ENCODE measurements at regions not wholly inside any gene's neighbourhood (a gene's known extent, or its start where the extent isn't known, plus 50 kb on each side); places are given as distances from the start of the nearest gene placed in this dataset.
A peak's percentile ranks its signal among the peaks of the same experiment; 100 is the strongest.

DNA sequence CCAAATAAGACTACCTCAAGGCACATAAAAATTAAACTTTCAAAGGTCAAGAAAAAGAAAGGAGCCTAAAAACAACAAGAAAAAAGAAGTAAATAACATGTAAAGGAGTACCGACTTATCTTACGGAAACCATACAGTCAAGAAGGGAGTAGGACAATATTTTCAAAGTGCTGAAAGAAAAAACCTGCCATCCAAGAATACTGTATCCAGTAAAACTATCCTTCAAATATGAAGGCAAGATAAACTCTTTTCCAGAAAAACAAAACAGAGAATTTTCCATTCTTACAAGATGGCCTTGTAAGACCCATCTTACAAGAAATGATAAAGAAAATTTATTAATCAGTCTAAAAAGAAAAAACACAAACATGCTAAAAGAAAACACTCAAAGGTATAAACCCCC, 302.2 kb downstream of the LMBRD1 start:
- no peak overlapping the region for H3K27ac ChIP-seq
- 91 to 93% methylated on average over 2 of the region's 2 CpGs for WGBS, 2 donors
- no peaks in the 10 kb centered on the region for H3K27me3 ChIP-seq
- intact Hi-C loops (cut with DNase I; ENCODE audit: low total_unique reads), result no loop called here
- H3K4me3 ChIP-seq, result no peak overlapping the region
- DNase-seq, result no peak
- H3K4me1 ChIP-seq, result no peaks in the 10 kb centered on the region
- H3K9me3 ChIP-seq, result no peaks in the 10 kb centered on the region
- H3K36me3 ChIP-seq (ENCODE audit: low read depth, missing control alignments), result no peaks in the 10 kb centered on the region
- TF ChIP-seq POLR2A (IDR thresholded peaks at IDR 0.05) (no peak), CTCF (IDR thresholded peaks at IDR 0.05) (no peak)

DNA sequence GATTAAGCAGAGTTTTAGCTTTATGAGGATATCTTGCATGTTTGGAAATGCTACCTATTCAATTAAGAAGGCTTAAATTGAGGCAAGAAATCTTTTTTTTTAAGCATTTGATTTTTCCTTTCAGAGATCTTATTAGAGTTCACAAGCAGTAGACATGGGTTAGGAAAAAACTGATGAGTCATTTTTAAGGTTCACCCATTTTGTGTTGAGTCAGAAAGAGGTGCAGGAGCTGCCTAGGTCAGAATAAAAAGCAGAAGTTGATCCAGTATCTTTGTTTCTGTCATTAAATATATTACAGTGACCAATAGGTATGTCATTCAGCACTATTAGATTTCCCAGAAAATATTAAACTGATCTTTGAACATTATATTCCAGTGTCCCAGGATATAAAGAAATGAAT, 306.8 kb downstream of the LMBRD1 start:
- no peaks in the 10 kb centered on the region for H3K9me3 ChIP-seq
- H3K36me3 ChIP-seq (ENCODE audit: low read depth, missing control alignments), result no peaks in the 10 kb centered on the region
- H3K27ac ChIP-seq, result no peak overlapping the region
- intact Hi-C loops (cut with DNase I; ENCODE audit: low total_unique reads), result no loop called here
- no peaks in the 10 kb centered on the region for H3K4me1 ChIP-seq
- TF ChIP-seq CTCF (IDR thresholded peaks at IDR 0.05), result no peak
- no peak for TF ChIP-seq POLR2A (IDR thresholded peaks at IDR 0.05)
- H3K4me3 ChIP-seq, result no peak overlapping the region
- no peaks in the 10 kb centered on the region for H3K27me3 ChIP-seq
- no peak for DNase-seq

GRCh38 chr6:69487688-69488087, 309.1 kb downstream of the LMBRD1 start:
- Histone ChIP-seq H3K4me3 (no peak overlapping the region), H3K27me3 (no peaks in the 10 kb centered on the region), H3K9me3 (no peaks in the 10 kb centered on the region), H3K4me1 (no peaks in the 10 kb centered on the region), H3K27ac (no peak overlapping the region), H3K36me3 (ENCODE audit: low read depth, missing control alignments) (no peaks in the 10 kb centered on the region)
- intact Hi-C loops (cut with DNase I; ENCODE audit: low total_unique reads), result no loop called here
- DNase-seq, result no peak
- peak in 1 of 3 experiments; percentile 44 for TF ChIP-seq CTCF (IDR thresholded peaks at IDR 0.05)
- TF ChIP-seq POLR2A (IDR thresholded peaks at IDR 0.05), result no peak

DNA sequence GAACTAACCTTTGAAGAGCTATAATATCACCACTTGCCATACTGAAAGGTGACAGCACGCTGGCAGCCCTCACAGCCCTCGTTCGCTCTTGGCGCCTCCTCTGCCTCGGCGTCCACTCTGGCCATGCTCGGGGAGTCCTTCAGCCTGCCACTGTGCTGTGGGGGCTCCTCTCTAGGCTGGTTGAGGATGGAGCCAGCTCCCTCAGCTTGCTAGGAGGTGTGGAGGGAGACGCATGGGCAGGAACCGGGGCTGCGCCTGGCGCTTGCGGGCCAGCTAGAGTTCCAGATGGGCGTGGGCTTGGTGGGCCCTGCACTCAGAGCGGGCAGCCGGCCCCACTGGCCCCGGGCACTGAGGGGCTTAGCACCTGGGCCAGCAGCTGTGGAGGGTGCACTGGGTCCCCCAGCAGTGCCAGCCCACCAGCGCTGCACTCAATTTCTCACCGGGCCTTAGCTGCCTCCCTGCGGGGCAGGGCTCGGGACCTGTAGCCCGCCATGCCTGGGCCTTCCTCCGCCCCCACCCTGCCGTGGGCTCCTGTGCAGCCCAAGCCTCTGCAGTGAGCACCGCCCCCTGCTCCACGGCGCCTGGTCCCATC, 329.7 kb downstream of the LMBRD1 start:
- Histone ChIP-seq H3K27ac (no peak overlapping the region), H3K36me3 (ENCODE audit: low read depth, missing control alignments) (no peaks in the 10 kb centered on the region), H3K27me3 (no peaks in the 10 kb centered on the region), H3K4me3 (no peak overlapping the region), H3K4me1 (no peaks in the 10 kb centered on the region), H3K9me3 (no peaks in the 10 kb centered on the region)
- no peak for TF ChIP-seq CTCF (IDR thresholded peaks at IDR 0.05)
- no peak for TF ChIP-seq POLR2A (IDR thresholded peaks at IDR 0.05)
- no peak for DNase-seq
- intact Hi-C loops (cut with DNase I; ENCODE audit: low total_unique reads), result no loop called here
- WGBS, 2 donors, result 83 to 86% methylated on average over 11 to 26 of the region's 26 CpGs

- no peak for DNase-seq
- Histone ChIP-seq H3K27ac (no peak overlapping the region), H3K27me3 (no peaks in the 10 kb centered on the region), H3K4me3 (no peak overlapping the region), H3K9me3 (no peaks in the 10 kb centered on the region), H3K4me1 (no peaks in the 10 kb centered on the region), H3K36me3 (ENCODE audit: low read depth, missing control alignments) (no peaks in the 10 kb centered on the region)
- TF ChIP-seq POLR2A (IDR thresholded peaks at IDR 0.05) (no peak), CTCF (IDR thresholded peaks at IDR 0.05) (no peak)
- intact Hi-C loops (cut with DNase I; ENCODE audit: low total_unique reads), result no loop called here
These were observed 330.9 kb downstream of the LMBRD1 start for GRCh38 chr6:69465866-69466265.

Measured in testis (tissue), 2 donors.